GM21381 (cell line): ENCODE measurements at regions not wholly inside any gene's neighbourhood (a gene's known extent, or its start where the extent isn't known, plus 50 kb on each side); places are given as distances from the start of the nearest gene placed in this dataset.
"Not testable (repeated sequence)": the region's sequence is repeated elsewhere in the genome, so short reads cannot be mapped to it uniquely, and the experiment has no call there.

ENCODE experiments used
- ATAC-seq: cut with Tn5 transposase; IDR thresholded peaks from one replicate; pipeline ENCODE4 v1.9.1; 2021; ENCODE audit warnings: mild to moderate bottlenecking, moderate library complexity; ENCODE audit not compliant: unreplicated experiment

DNA sequence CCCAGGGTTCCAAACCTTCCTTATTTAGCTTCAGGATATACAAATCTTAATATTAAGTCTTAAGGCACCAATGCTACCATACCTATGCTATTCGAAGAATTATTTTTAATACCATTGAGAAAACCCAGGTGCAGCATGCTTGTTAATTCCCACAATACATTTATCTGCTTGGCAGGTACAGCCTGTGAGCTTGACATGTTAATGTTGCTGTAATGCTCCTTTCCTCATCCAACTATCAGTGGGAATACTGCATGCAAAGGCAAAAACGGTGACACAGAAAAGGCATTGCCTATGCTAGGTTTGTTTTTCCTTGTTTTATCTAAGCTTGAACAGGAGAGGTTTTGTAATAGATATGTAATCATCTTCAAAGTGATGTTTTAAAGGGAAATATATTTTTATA is 135.7 kb upstream of the COX7C start:
- no peak for ATAC-seq

GRCh38 chr5:86493777-86494176 is 124.0 kb upstream of the COX7C start:
- ATAC-seq, result no peak

- ATAC-seq, result no peak
Observed at GRCh38 chr5:86500947-86501346, 116.8 kb upstream of the COX7C start.

DNA sequence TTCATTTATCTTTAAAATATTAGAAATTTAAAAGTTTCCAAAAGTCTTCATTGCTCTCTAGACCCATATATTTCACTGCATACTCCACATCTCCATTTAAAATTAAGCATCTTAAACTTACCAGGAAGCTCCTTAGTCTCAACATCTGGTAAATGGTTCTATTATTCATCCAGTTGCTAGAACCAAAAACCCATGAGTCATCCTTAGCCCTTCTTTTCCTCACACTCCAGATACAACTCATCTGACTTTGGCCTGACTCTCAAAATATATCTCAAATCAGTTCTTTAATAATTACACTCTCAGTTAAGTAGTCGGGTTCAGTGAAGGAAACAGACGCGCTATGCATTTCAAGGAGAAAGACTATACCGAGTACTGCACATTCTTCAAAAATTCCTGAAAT is 110.2 kb upstream of the COX7C start:
- no peak for ATAC-seq

DNA sequence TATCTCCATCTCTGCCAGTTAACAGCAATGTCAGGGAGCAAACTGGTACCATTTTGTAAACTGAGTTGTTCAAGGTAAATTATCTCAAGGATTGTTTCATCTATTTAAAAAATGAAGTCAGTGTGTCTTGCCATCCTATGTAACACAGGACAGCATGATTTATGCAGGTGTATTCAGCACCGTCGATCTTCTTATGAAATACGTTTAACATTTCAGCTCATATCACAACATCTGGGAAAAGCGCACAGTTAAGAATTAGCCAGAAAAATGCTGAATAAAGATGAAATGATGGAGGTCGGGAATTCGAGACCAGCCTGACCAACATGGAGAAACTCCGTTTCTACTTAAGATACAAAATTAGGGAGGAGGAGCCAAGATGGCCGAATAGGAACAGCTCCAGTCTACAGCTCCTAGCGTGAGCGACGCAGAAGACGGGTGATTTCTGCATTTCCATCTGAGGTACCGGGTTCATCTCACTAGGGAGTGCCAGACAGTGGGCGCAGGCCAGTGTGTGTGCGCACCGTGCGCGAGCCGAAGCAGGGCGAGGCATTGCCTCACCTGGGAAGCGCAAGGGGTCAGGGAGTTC is 107.3 kb upstream of the COX7C start:
- ATAC-seq, result not testable (repeated sequence)

DNA sequence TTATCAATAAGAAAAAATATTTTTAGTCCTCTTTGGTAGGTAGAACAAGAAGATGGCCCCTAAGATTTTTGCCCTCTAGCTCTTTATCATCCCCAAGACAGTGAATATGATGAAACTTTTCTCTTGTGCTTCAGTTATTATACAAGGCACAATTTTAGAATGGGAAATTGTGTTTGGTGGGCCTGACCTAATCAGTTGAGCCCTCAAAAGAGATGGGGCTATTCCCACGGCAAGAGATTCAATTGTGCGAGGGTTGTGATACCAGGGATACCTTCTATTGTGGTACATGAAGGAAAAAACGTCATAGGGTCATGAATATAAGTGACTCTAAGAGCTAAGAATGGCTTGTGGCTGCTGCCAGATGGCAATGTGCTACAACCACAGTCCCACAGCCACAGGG is 94.0 kb upstream of the COX7C start:
- ATAC-seq, result no peak

- no peak for ATAC-seq
Observed at GRCh38 chr5:86525622-86526021, 92.1 kb upstream of the COX7C start.

- peak; percentile 58 for ATAC-seq
Observed at GRCh38 chr5:86526811-86527348, 90.9 kb upstream of the COX7C start.

- ATAC-seq, result no peak
Observed at GRCh38 chr5:86532429-86532828, 85.3 kb upstream of the COX7C start.

GRCh38 chr5:86536396-86536795 is 81.3 kb upstream of the COX7C start:
- ATAC-seq, result no peak

DNA sequence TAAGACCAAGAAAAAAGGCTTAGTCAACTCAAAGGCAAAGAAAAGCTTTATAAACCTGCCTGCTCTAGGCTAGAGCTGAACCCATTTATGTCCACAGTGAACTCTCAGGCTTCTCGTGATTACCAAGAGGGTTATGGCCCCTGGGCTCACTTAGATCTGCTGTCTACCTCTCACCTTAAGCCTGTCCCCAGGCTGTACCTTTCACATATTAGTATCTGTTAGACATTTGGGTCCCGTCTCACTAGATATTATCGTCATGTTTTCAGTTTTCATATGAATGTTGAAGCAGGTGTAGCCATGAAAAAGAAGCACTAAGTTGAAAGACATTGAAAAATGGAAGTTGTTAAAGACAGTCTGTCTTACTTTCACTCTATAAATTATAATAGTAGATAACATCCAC is 75.2 kb upstream of the COX7C start:
- peak; percentile 48 for ATAC-seq

DNA sequence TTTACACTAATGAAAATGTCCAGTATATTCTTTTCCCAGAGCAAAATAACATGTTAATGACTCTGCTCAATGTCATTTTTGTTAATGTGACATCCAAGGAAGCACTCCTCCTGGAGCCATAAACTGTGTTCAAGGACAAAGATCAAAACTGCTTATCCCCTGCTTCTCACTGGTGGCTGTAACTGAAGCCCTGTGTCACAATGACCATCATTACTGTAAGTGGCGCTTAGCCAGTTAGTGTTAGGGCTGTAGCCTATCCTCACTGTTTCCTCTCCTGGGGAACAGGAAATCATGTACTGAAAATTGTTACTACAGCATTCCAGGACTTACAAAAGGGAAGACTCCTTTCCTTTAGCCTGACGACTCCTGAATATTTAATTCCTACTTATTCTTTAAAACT is 71.7 kb upstream of the COX7C start:
- no peak for ATAC-seq

GRCh38 chr5:86546582-86546981 is 71.2 kb upstream of the COX7C start:
- ATAC-seq, result no peak

DNA sequence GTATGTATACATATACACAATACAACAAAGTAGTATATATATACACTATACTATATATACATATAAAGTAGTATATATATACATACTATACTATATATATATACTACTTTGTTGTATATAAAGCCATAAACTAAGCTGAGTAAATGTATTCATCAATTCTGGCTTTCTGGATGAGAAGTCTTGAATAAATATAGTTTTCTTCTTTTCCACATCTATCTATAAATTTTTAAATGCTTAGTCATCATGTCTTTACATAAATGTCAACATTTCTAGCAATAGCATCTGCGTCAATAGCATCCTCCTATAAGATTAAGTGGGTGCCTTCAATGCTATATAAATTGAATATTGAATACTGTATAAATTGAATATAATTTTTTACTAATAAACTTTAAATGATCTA is 63.1 kb upstream of the COX7C start:
- no peak for ATAC-seq

DNA sequence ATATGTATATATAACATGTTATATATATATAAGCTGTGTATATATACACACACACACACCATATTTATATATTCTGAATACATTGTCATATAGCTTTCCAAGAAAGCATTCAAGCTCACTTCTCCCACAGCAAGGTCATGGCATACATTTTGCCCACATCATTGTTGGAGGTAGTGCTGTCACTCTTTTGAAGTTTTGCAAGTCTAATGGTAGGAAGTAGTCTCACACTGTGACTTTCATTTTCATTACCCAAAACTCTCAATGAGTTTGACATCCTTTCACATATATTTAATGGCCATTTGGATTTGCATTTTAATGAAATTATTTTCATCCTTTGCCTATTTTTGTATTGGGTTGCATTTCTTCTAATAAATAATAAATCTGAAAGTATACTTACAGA is 59.8 kb upstream of the COX7C start:
- ATAC-seq, result no peak

DNA sequence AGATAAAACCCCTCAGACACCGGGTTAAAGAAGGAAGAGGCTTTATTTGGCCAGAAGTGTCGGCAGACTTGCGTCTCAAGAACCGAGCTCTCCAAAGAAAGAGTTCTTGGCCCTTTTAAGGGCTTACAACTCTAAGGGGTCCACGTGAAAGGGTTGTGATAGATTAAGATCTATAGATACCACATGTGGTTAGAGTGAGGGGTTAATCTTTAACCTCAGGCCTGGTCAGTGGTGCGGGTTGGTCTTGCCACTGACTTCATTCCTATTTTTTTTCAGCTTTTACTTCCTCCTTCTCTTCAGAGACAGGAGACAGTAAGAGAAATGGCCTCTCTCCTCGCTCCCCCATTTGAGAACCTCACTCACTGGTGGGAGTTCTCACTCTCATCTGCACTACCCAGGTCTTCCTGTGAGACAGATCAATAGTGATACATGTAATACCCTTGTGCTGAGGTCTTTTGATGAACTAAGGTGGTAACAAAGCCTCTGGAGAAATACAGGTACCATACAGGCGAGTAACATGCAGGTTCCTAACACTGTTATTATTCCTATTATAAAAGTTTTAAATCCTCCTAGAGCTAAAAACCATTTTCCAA is 52.4 kb upstream of the COX7C start:
- peak; percentile 79 for ATAC-seq

- not testable (repeated sequence) for ATAC-seq
Observed at GRCh38 chr5:86566030-86566429, 51.7 kb upstream of the COX7C start.
